ENCODE measurements at regions not wholly inside any gene's neighbourhood (a gene's known extent, or its start where the extent isn't known, plus 50 kb on each side); places are given as distances from the start of the nearest gene placed in this dataset.

DNA sequence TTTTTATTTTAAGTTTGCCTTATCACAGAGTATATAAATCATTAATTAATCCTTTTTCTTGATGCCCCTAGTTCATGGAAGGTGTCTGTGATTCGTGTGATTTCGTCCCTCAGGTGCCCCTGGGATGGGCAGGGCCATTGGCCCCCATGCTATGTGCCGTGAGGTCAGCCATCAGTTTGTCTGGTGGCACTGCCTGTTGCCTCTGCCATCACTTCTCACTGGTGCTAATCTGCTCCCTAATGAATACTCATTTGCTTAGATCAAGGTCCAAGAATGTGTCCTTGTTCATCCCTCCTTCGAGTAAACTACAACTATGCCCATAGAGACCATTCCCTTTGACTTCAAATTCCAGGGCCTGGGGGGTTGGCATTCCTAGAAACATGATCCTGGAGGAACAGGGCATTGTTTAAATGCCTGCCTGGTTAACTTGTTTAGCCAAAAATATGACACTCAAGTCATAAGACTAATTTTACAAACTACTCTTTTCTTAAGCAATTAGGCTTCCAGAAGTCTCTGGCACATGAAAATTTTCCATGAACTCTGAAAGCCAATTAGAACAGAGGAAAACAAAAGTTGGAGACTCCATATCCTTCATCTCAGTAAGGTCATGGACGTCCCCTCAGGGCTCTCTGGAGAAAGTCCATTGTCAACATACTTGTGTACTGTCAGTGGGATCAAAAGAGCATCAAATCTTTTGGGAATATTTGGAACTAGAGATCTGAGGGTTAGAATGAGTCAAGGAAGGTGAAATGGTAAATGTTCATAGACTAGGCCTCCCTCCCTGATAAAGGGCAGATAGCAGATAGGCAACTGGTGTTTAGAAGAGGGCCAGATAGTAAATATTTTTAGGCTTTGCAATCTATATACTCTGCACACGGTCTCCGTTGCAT lies 90.9 kb upstream of the PLXNC1 start:
- ChIA-PET RAD21 (ENCODE audit: unreplicated experiment) (no interaction called here), SMC1A (ENCODE audit: uncharacterized antibody, unreplicated experiment) (no interaction called here), CTCF (interaction anchor here (1.4 to 1.5 kb wide), 3 partner anchors 13 to 555 kb away, joined by 3 to 4 read pairs (median 4); no protein-coding TSS in a partner anchor), POLR2A (interaction anchor here (0.6 kb wide), 1 partner anchor 609 kb away, joined by 6 read pairs; no protein-coding TSS in a partner anchor)
- 24% methylated on average over 7 of the region's 7 CpGs for WGBS (ENCODE audit: insufficient coverage, insufficient replicate concordance, low lambda C conversion rate, missing lambda C conversion rate)
- Histone ChIP-seq H3K27ac (ENCODE audit: control insufficient read depth, insufficient read depth) (no peak overlapping the region), H4K20me1 (ENCODE audit: control insufficient read depth, insufficient read depth) (no peaks in the 10 kb centered on the region), H3K4me1 (ENCODE audit: control insufficient read depth, insufficient read depth, low read length) (no peaks in the 10 kb centered on the region), H3K9me3 (replicated peaks; ENCODE audit: control insufficient read depth, insufficient read depth, low read length) (no peaks in the 10 kb centered on the region; the same call in 2 of the 3 replicates), H3K36me3 (ENCODE audit: control insufficient read depth in 2 of 2, insufficient read depth in 2 of 2, low read length in 1 of 2) (no peaks in the 10 kb centered on the region), H3K9ac (ENCODE audit: control insufficient read depth, insufficient read depth, low read length) (no peak overlapping the region), H3K4me2 (ENCODE audit: control insufficient read depth, insufficient read depth) (no peak overlapping the region), H3K79me2 (ENCODE audit: control insufficient read depth, insufficient read depth, low read length) (no peaks in the 10 kb centered on the region), H3K4me3 (no peak overlapping the region), H2AFZ (ENCODE audit: control insufficient read depth, low read depth, low read length) (no peak overlapping the region), H3K27me3 (replicated peaks in 1 of 2; ENCODE audit: control insufficient read depth in 2 of 2, insufficient read depth in 2 of 2, low read length in 1 of 2) (no peaks in the 10 kb centered on the region)
- in situ Hi-C loops (cut with MboI) (no loop called here), intact Hi-C loops (cut with micrococcal nuclease; ENCODE audit: unreplicated experiment) (no loop called here)
- FAIRE-seq (no peak), DNase-seq (ENCODE audit: low read depth, low spot score) (no peak), ATAC-seq (no peak)
- no TSS peak for BruUV-seq (replicated peaks)
- TF ChIP-seq HSF1 (IDR thresholded peaks at IDR 0.05; ENCODE audit: low read depth, low read length) (no peak), KLF5 (IDR thresholded peaks at IDR 0.05; ENCODE audit: partially characterized antibody) (no peak), SREBF1 (IDR thresholded peaks at IDR 0.05; ENCODE audit: low read length) (no peak), ZNF24 (IDR thresholded peaks at IDR 0.05) (no peak), YBX1 (IDR thresholded peaks at IDR 0.05) (no peak), EP300 (IDR thresholded peaks at IDR 0.05; ENCODE audit: borderline replicate concordance in 1 of 2, control insufficient read depth in 1 of 2, low read depth in 2 of 2, low read length in 2 of 2) (no peak), LARP7 (IDR thresholded peaks at IDR 0.05) (no peak), CBFB (IDR thresholded peaks at IDR 0.05; ENCODE audit: low read depth) (no peak), SMC3 (IDR thresholded peaks at IDR 0.05; ENCODE audit: borderline replicate concordance, low read length) (no peak), KAT2A (conservative IDR thresholded peaks at IDR 0.05; ENCODE audit: control insufficient read depth, low read depth, low read length) (no peak), E4F1 (IDR thresholded peaks at IDR 0.05; ENCODE audit: borderline replicate concordance, partially characterized antibody) (no peak), DPF2 (IDR thresholded peaks at IDR 0.05) (no peak), NBN (IDR thresholded peaks at IDR 0.05) (no peak), ESRRA (IDR thresholded peaks at IDR 0.05; ENCODE audit: low read length) (no peak), NRF1 (conservative IDR thresholded peaks at IDR 0.05; ENCODE audit: low read depth, low read length) (no peak), PAX5 (IDR thresholded peaks at IDR 0.05; ENCODE audit: borderline replicate concordance, low read depth, low read length) (no peak)
- TF ChIP-seq, protein P1, sequence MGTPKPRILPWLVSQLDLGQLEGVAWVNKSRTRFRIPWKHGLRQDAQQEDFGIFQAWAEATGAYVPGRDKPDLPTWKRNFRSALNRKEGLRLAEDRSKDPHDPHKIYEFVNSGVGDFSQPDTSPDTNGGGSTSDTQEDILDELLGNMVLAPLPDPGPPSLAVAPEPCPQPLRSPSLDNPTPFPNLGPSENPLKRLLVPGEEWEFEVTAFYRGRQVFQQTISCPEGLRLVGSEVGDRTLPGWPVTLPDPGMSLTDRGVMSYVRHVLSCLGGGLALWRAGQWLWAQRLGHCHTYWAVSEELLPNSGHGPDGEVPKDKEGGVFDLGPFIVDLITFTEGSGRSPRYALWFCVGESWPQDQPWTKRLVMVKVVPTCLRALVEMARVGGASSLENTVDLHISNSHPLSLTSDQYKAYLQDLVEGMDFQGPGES (IDR thresholded peaks at IDR 0.05) = no peak
- TF ChIP-seq, protein P2, sequence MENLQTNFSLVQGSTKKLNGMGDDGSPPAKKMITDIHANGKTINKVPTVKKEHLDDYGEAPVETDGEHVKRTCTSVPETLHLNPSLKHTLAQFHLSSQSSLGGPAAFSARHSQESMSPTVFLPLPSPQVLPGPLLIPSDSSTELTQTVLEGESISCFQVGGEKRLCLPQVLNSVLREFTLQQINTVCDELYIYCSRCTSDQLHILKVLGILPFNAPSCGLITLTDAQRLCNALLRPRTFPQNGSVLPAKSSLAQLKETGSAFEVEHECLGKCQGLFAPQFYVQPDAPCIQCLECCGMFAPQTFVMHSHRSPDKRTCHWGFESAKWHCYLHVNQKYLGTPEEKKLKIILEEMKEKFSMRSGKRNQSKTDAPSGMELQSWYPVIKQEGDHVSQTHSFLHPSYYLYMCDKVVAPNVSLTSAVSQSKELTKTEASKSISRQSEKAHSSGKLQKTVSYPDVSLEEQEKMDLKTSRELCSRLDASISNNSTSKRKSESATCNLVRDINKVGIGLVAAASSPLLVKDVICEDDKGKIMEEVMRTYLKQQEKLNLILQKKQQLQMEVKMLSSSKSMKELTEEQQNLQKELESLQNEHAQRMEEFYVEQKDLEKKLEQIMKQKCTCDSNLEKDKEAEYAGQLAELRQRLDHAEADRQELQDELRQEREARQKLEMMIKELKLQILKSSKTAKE (IDR thresholded peaks at IDR 0.05; ENCODE audit: low read depth, poor library complexity, severe bottlenecking) = no peak
